Activated CD8-positive, alpha-beta memory T cell treated with anti-CD3 and anti-CD28 coated beads, Interleukin-2, amount 10 ng/mL, durations not matched to agents 7 days and 5 days (primary cell): ENCODE measurements at regions not wholly inside any gene's neighbourhood (a gene's known extent, or its start where the extent isn't known, plus 50 kb on each side); places are given as distances from the start of the nearest gene placed in this dataset.
"Not testable (repeated sequence)": the region's sequence is repeated elsewhere in the genome, so short reads cannot be mapped to it uniquely, and the experiment has no call there.

Experiments
- ATAC-seq: fragments of 150-1000 bp; cut with Tn5 transposase; one replicate; pipeline ENCODE4 v1.10.0; 2021; ENCODE audit warnings: moderate library complexity
- CTCF ChIA-PET: fragments of 350-600 bp; sonication (Branson Sonifier 250); formaldehyde crosslinking; loops from one replicate; lab custom pipeline; 2021; ENCODE audit warnings: antibody characterized with exemption; lab: Charles Lee
- DNase-seq: peaks from one replicate; pipeline ENCODE4 v3.0.0-alpha.2; 2020
- H3K27ac Mint-ChIP-seq: one replicate; pipeline ENCODE4 v1.8.0; 2021; ENCODE audit warnings: mild to moderate bottlenecking, mixed read lengths
- H3K27me3 Mint-ChIP-seq: one replicate; pipeline ENCODE4 v1.8.0; 2021; ENCODE audit warnings: mixed read lengths
- H3K36me3 Mint-ChIP-seq: one replicate; pipeline ENCODE4 v1.8.0; 2021; ENCODE audit warnings: mild to moderate bottlenecking, mixed read lengths
- H3K4me1 Mint-ChIP-seq: one replicate; pipeline ENCODE4 v1.8.0; 2021; ENCODE audit warnings: mixed read lengths
- H3K4me3 Mint-ChIP-seq: one replicate; pipeline ENCODE4 v1.8.0; 2021; ENCODE audit warnings: mild to moderate bottlenecking, moderate library complexity, mixed read lengths
- H3K9me3 Mint-ChIP-seq: one replicate; pipeline ENCODE4 v1.8.0; 2022; ENCODE audit warnings: low read depth, mixed read lengths

DNA sequence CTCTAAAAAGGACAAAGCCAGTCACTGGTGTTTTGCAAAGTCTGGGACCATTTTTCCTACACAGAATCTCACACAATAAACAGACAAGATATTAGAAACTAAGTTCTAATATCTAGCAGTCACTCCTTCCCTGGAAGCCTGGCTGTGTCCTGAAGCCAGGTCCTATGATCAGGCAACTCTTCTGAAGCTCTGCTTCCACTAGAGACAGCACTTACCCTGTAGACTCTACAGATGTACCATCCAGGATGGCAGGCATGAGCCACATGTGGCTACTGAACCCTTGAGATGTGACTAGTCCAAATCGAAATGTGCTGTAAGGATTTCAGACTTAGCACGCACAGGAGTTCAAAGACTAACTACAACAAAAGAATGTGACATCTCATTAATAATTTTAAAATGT lies 110.3 kb upstream of the NBPF9 start:
- DNase-seq, H3K36me3 Mint-ChIP-seq, H3K4me1 Mint-ChIP-seq, H3K4me3 Mint-ChIP-seq, H3K27me3 Mint-ChIP-seq, H3K27ac Mint-ChIP-seq, ATAC-seq, H3K9me3 Mint-ChIP-seq, CTCF ChIA-PET: not testable (repeated sequence)

DNA sequence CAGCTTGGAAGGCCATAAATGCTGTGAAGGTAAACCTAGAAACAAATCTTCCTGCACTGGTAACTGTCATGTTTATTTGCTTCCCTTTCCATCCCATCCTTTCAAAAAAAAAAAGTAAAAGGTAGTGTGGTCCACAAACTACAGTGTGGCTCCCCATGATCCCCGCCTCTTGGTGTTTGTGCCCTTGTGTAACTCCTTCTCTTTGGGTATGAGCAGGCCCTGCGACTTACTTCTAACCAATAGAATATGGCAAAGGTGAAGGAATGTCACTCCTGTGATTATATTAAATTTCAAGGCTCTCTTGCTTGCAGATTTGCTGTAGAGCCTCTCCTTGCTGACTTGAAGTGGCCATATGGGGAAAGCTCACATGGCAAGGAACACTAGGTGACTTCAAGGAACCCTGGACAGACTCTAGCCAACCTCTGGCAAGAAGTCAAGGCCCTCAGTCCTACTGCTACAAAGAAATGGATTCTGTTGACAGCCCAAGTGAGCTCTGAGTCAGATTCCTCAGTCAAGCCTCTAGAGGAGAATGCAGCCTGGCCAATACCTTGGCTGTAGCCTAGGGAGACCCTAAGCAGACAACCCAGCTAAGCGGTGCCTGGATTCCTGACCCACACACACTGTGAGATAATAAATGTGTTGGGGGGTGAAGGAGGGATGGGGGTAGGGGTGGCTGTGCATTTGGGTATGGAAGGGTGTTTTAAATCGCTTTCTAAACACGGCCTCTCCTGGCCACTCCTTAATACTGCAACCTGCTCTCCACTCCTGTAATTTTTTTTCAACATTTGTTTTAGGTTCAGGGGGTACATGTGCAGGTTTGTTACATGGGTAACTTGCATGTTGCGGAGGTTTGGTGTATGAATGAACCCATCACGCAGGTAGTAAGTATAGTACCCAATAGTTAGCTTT lies 115.0 kb upstream of the NBPF9 start:
- H3K27ac Mint-ChIP-seq, H3K27me3 Mint-ChIP-seq, ATAC-seq, H3K4me3 Mint-ChIP-seq, H3K36me3 Mint-ChIP-seq, H3K9me3 Mint-ChIP-seq, DNase-seq, H3K4me1 Mint-ChIP-seq, CTCF ChIA-PET: not testable (repeated sequence)

DNA sequence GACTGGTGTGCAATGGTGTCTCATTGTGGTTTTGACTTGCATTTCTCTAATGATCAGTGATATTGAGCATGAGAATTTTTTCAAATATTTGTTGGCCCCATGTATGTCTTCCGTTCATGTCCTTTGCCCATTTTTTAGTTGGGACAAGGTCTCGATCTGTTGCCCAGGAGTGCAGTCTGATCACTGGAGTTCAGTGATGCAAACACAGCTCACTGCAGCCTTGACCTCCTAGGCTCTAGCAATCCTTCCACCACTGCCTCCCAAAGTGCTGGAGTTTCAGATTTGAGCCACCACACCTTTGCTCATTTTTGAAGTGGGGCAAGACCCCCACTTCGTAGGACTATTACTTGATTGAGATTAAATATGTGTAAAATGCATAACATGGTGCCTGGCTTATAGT lies 116.2 kb upstream of the NBPF9 start:
- H3K9me3 Mint-ChIP-seq, H3K36me3 Mint-ChIP-seq, H3K4me3 Mint-ChIP-seq, H3K27ac Mint-ChIP-seq, H3K27me3 Mint-ChIP-seq, CTCF ChIA-PET, DNase-seq, ATAC-seq, H3K4me1 Mint-ChIP-seq: not testable (repeated sequence)

DNA sequence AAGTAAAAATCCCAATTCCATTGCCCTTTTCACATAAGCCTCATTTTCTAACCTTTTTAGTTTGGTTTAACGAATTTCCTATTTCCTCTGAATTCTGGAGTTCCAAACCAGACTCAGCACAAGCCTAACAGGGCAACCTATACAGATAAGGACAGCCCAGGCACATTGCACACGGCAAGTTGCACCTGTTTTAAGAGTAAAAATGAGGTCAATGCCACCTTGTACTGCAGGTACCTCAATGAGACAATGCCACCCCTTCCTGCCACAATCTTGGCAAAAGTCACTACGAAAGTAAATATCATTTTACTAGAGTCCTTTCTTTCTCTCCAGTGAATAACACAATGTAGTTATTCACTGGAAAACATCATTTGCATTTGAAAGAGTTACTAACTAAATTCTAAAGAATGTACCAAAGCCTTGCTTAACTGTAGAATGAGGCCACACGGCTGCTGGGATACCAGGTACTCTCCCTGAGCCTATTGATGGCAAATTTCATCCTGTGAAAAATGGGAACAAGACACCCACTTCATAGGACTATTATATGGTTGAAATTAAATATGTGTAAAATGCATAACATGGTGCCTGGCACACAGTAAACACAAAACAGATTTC lies 117.2 kb upstream of the NBPF9 start:
- H3K27ac Mint-ChIP-seq: not testable (repeated sequence)

DNA sequence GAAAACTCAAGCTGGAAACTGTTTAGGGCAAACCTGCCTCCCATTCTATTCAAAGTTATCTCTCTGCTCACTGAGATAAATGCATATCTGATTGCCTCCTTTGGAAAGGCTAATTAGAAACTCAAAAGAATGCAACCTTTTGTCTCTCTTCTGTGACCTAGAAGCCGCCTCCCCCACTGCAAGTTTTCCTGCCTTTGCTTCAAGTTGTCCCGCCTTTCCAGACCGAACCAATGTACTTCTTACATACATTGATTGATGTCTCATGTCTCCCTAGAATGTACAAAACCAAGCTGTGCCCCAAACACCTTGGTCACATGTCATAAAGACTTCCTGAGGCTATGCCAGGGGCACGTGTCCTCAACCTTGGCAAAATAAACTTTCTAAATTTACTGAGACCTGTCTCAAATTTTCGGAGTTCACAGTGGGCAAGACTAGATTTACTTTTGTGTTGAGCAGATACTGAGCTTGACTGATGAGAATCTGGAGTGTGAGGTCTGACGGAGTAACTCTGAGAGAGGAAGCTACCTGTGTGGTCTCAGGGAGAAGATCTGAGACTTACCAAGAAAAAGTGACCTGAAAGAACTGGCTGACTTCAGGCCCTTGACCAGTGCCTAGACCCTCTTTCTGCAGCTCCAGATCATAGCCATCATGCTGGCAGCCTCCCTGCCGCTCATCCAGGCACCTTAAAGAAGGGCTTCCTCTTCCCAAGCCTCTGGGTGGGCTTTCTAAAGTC lies 124.7 kb upstream of the NBPF9 start:
- CTCF ChIA-PET, H3K9me3 Mint-ChIP-seq, H3K4me1 Mint-ChIP-seq, H3K27ac Mint-ChIP-seq, DNase-seq, H3K27me3 Mint-ChIP-seq, H3K36me3 Mint-ChIP-seq, H3K4me3 Mint-ChIP-seq, ATAC-seq: not testable (repeated sequence)

More for the DNA sequence above, 117.2 kb upstream of the NBPF9 start:
- H3K27me3 Mint-ChIP-seq, DNase-seq, H3K9me3 Mint-ChIP-seq, H3K4me3 Mint-ChIP-seq, ATAC-seq, CTCF ChIA-PET, H3K4me1 Mint-ChIP-seq, H3K36me3 Mint-ChIP-seq: not testable (repeated sequence)

DNA sequence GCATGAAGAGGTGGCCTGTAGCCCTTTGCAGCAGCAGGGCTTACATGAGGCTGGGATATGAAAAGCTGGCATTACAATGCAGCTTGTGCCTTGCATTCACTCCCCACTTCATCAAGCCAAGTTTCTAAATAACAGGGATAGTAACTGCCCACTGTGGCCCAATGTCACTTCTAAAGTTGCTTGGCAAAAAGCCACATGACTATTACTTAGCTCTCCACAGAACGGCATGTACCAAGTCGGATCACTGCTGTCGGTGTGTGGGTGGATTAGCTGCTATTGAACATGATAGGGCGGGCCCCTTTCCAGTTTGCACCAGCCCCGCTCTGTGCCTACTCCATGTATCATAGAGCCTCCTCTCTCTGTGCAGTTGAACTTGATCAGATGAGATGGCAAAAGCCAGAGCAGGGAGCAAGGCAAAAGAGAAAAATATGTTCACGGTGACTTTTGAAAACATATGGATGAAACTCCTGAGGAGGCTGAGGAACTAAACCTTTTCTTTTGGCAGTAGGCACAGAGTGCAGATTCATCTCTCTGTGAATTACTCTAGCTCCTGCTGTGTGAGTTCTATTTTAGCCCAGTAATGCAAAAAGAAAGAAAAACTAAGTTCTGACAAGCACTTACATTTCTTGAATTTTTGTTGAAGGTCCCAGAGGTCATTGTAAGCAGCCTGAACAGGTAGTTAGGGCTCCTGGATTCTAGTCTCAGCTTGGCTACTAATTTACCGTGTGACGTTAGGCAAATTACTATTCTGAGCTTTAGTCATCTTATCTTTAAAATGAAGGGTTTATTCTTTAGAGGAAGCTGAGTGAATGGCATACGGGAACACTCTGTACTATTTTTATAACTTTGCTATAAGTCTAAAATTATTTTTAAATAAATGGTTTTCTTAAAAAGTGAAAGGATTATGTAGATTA lies 125.6 kb upstream of the NBPF9 start:
- H3K27me3 Mint-ChIP-seq, CTCF ChIA-PET, H3K4me3 Mint-ChIP-seq, DNase-seq, H3K27ac Mint-ChIP-seq, H3K36me3 Mint-ChIP-seq, H3K9me3 Mint-ChIP-seq, H3K4me1 Mint-ChIP-seq: not testable (repeated sequence)
- ATAC-seq: peak; percentile 42

DNA sequence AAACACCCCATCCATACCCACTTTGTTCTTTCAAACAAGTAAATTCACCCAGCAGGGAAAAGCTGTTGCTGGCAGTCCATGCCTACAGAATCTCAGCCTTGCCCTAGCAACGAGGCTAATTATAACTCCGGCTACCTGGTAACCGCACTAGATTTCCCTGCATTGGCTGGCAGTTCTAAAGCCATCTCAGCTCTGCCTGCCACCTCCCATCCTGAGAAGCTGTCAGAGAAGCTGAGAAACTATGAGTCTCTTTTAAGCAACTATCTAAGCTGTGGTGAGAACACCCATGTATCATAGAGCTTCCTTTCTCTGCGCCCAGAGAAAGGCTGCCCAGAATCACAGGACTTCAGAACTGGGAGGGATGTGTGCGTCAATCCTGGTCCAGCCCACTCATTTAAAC lies 126.5 kb upstream of the NBPF9 start:
- ATAC-seq, H3K9me3 Mint-ChIP-seq, DNase-seq, H3K4me3 Mint-ChIP-seq, H3K27me3 Mint-ChIP-seq, H3K27ac Mint-ChIP-seq, H3K36me3 Mint-ChIP-seq, H3K4me1 Mint-ChIP-seq, CTCF ChIA-PET: not testable (repeated sequence)

DNA sequence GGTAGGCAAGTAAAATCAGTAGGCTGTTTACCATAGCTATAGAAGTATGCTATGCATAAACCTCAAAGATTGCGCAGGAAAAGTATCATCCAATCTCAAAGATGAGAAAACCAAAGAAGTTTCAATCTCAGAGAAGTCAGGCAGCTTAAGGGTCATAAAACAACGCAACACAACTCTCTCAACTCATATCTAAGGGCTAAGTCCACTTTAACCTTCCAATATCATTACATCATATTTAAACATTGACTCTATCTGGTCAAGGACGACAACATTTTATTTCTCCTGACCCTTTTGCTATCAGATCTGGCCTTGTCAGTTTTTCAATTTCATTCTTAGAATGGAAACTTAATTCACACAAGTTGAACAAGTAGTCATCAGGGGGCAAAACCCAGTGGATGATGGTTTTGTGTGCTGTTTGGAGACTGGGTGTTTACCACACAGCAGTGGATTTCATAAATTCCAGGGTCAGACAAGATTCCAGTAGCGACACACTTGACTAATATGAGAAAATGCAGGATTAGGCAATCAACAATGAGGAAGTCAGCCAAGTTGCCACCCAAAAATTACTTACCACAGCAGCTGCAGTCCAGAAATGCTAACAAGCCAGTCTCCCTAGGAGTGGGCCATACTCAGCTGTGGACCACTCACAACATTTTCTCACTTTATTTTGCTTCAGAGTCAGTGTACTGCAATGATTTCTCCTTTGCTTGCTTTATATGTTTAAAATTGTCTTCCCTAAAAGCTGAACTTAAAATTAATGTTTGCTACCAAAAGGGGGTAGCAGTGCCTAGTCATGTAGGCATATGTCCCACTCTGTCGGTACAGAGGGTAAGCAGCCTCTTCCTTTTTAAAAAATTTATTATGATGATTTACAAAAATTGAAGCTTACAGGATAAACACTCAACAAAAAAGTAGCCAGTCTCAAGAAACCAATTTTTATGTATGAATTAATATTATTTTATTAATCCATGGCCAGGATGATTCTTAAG lies 131.9 kb upstream of the NBPF9 start:
- H3K27me3 Mint-ChIP-seq, DNase-seq, H3K9me3 Mint-ChIP-seq, H3K4me3 Mint-ChIP-seq, H3K36me3 Mint-ChIP-seq, CTCF ChIA-PET, H3K27ac Mint-ChIP-seq, ATAC-seq, H3K4me1 Mint-ChIP-seq: not testable (repeated sequence)

DNA sequence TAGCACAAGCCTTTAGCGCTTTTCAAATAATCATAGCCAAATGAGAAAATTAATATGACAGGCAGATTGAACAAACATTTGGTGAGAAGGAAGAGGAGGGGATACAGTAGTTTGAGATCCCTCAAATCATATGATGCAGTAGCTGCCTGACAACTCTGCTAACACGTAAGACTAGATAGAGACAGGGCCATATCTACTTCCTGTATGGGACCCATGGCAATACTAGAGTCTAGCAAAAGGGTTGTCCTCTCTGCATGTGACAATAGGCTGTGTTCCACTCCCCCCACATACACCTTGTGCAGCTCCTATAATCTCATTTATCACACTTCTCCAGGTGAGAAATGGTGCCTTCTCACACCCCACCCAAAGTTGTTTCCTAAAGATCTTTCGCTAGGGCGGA lies 134.2 kb upstream of the NBPF9 start:
- H3K27me3 Mint-ChIP-seq, H3K9me3 Mint-ChIP-seq, DNase-seq, CTCF ChIA-PET, H3K4me1 Mint-ChIP-seq, H3K27ac Mint-ChIP-seq, H3K4me3 Mint-ChIP-seq, ATAC-seq, H3K36me3 Mint-ChIP-seq: not testable (repeated sequence)

DNA sequence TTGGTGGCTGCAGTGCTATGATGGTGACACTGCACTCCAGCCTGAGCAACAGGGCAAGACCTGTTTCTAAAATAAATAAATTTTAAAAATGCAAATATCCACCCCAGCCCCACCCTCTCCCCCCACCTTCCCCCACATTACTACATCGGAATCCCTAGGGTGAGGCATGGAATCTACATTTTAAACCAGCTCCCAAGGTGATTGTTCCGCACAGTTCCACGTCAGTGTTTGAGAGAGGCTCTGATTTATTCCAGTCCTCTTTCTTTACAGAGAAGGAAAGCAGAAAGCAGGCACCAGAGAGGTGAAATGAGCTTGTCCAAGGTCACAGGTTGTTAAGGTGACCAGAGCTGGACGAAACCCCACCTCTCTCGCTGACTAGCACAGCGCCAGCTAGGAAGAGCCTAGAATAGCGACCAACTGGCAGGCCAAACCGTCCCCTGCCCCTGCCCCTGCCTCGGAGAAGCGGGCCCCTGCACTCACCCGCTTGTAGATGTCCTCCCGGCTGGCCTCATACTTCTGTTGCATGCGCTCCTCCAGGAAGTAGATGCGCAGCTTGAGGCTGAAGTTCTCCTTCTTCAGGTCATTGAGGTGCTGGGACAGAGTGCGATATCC lies 136.7 kb upstream of the NBPF9 start:
- H3K4me3 Mint-ChIP-seq, CTCF ChIA-PET, ATAC-seq, H3K36me3 Mint-ChIP-seq, H3K27me3 Mint-ChIP-seq, H3K27ac Mint-ChIP-seq, DNase-seq, H3K4me1 Mint-ChIP-seq, H3K9me3 Mint-ChIP-seq: not testable (repeated sequence)

DNA sequence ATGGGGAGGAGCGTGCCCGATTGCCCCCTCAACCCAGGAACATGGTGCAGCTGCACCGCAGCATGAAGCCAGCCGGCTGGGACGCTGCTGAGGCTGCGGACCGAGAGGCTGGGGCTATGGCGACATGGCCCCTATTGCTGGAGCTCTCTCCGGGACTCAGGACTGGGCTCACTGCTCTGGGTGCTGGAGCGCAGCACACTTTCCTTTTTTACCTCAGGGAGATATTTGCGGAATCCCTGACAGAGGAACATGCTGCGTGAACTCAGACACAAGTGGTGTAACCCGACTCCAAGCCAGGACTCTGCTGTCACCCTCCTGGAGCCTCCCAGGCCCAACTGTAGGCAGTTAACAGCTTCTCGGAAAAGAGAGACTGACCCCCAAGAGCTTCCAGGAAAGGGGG lies 137.2 kb upstream of the NBPF9 start:
- ATAC-seq, H3K9me3 Mint-ChIP-seq, H3K4me3 Mint-ChIP-seq, H3K27ac Mint-ChIP-seq, H3K36me3 Mint-ChIP-seq, DNase-seq, H3K27me3 Mint-ChIP-seq, H3K4me1 Mint-ChIP-seq, CTCF ChIA-PET: not testable (repeated sequence)

DNA sequence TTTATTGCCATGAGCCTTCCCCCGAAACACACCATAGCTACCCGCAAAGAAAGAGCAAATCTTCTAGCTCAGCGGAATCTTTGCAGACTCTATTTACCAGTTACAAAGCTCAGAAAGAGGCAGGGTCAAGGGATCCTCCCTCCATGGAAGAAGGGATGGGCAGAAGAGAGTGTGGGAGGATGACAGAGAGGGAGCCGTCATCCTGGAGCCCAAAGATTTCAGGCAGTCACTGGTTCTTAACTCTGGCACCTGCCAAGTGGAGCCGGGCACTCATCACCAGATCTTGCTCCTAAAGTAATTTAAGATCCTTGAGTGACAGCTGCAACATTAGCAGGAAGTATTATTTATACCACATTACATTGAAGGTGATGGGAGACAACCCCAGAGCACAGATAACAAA lies 137.9 kb upstream of the NBPF9 start:
- H3K27me3 Mint-ChIP-seq, DNase-seq, H3K36me3 Mint-ChIP-seq, CTCF ChIA-PET, H3K4me1 Mint-ChIP-seq, ATAC-seq, H3K4me3 Mint-ChIP-seq, H3K9me3 Mint-ChIP-seq, H3K27ac Mint-ChIP-seq: not testable (repeated sequence)
